GM21529 (cell line): ENCODE measurements at regions not wholly inside any gene's neighbourhood (a gene's known extent, or its start where the extent isn't known, plus 50 kb on each side); places are given as distances from the start of the nearest gene placed in this dataset.
"Not testable (repeated sequence)": the region's sequence is repeated elsewhere in the genome, so short reads cannot be mapped to it uniquely, and the experiment has no call there.

Experiments
- ATAC-seq: cut with Tn5 transposase; IDR thresholded peaks from one replicate; pipeline ENCODE4 v1.9.1; 2021; ENCODE audit not compliant: unreplicated experiment

DNA sequence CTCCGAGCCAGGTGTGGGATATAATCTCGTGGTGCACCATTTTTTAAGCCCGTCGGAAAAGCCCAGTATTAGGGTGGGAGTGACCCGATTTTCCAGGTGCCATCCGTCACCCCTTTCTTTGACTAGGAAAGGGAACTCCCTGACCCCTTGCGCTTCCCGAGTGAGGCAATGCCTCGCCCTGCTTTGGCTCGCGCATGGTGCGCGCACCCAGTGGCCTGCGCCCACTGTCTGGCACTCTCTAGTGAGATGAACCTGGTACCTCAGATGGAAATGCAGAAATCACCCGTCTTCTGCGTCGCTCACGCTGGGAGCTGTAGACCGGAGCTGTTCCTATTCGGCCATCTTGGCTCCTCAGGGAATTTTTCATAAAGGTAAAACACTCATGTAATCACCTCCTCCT, 63.9 kb downstream of the RWDD3 start:
- ATAC-seq: not testable (repeated sequence)

DNA sequence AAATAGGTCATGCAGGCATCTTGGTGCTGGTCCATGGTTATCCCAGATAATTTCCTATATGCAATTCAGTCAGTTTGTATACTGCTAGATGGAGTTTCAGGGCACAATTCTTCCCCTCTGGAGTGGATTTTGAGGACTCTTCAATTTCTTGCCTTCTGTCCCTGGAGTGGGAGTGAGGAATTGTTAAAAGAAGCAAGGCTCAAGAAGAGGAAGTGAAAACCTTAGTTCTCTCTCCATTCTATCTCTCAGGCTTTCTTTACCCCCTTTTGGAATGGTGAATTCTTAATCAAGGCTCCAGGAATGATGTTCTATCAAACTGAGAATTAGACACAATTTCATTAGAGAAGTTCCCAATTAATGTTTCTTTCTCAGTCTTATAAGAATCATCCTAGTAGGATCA, 67.1 kb downstream of the RWDD3 start:
- ATAC-seq: no peak

DNA sequence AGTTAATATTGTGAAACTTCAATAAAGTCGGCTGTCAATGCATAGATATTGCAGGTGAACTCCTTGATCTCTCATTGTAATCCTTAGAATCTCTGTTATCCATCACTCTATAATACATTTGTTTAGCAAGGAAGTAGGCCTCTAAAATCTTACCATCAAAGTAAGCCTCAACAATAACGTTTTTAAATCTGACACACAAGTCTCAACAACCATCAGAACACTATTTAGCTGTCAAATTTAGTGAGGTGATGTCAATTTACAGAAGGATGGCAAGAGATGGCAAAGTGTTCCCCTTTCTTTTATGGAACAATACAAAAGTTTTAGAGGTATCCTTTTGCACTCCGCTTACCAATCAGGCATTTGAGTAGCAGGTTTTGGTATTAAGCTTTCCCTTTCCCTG, 67.6 kb downstream of the RWDD3 start:
- no peak for ATAC-seq

DNA sequence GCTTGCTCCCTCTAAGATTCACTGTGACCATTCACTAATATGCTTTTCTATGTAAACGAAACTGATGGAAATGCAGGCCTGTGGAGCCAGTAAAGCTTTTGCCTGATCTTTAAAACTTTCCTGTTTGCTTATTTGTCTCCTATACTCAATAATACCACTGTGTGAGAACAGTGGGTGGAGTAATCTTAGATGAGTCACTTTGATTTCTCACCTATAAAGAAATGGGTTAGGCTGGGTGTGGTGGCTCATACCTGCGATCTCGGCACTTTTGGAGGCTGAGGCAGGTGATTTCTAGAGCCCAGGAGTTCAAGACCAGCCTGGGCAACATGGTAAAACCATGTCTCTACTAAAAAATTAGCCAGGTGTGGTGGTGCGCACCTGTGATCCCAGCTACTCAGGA, 70.8 kb downstream of the RWDD3 start:
- no peak for ATAC-seq

DNA sequence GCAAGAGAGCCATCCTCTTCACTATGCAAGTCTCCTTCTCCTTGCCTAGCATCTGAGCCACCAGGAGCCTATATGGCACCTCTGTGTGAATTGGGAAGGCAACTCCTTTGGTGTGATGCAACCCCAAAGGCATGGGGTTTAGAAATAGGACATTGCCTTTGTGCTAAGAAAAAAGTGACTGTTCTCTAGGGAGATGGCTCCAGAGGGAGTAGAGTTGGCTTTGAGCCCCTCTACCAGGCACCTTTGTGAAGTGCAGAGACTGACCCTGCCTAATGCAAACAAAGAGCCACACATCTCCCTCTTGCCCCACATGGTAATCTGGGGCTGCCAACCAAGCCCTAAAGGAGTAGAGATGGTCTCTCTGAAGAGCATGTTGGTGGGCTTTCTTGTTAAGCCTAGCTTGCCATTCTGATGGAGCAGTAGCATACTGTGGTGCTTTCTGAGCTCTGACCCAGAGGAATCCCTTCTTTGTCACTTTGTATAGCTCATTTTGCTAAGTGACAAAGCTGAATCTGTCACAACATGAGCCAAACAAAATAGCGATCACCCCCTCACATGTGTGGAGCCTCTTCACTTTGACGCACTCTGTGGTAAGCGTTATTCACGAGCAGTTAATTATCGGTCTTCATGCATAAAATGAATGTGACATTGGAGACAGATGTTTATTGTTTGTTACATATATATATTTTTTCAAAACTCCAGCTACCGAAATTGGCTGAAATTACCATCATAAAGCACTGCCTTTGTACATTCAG, 74.4 kb downstream of the RWDD3 start:
- no peak for ATAC-seq

DNA sequence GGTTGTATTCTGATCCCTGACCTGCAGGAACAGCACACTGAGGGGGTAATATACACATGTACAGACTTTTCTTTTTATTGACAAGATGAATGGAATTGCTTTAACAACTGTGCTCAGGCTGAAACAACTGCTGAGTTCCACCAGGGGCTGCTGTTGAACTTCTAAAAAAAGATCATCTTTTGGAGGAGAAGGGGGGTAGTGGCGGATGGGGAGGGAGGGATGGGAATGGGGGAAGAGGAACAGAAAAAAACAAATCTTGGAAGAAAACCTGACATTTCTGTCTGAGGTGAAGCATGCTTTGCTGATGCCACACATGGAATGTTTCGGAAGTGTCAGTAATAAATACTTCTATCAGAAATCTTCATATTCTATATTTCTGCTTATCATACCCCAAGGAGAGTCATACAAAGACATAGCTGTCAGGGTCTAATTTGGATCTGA, 75.0 kb downstream of the RWDD3 start:
- ATAC-seq: no peak

DNA sequence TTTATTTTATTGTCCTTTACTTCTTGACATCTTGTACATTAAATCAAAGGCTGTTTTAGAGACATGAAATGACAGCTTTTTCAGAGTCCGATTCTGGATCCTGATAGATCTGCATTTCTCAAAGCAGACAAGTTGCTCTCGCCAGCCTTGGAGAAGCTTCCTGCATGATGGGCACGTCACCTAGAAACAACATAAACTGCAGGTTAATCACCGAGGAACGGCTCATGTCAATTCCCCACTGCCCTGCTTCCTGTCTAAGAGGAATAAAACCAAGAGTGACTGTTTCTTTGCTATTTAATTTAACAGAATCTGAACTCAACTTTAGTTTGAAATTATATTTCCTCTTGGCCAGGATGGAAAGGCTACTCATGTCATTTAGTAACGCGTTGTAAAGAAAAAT, 77.0 kb downstream of the RWDD3 start:
- no peak for ATAC-seq

DNA sequence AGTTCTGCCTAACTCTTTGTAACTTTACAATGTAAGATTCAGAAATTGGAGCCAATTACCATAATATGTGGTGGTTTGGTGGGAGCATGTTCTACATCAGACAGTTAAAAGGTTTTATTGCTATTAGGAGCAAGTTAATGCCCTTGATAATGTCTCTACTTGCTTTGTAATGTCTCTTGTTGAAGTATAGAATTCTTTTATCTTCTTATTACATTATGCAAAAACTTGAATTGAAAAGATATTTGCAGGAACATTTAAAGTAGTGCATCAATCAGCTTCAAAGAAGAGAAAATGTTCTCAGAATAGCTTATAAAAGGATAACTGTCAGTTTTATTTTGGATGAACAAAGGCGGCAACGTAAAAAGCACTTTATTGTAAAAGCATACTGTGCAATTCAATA, 77.8 kb downstream of the RWDD3 start:
- no peak for ATAC-seq

DNA sequence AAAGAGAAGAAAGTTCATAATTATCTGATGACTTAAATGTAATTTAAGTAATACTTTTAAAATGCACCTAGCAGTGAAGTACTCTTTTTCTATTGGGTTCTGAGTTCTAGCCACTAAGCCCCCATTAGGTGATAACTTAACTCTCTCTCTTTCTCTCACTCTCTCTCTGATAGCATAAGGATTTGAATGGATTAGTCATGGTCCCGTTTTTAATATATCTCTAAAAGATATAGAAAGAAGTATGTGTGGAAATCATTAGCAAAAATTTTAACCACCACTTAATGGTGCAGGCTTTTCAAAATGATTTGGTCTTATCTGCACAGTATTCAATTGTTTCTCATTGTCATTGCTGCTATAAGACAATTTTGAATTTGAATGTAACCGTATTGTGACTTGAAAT, 78.2 kb downstream of the RWDD3 start:
- no peak for ATAC-seq

DNA sequence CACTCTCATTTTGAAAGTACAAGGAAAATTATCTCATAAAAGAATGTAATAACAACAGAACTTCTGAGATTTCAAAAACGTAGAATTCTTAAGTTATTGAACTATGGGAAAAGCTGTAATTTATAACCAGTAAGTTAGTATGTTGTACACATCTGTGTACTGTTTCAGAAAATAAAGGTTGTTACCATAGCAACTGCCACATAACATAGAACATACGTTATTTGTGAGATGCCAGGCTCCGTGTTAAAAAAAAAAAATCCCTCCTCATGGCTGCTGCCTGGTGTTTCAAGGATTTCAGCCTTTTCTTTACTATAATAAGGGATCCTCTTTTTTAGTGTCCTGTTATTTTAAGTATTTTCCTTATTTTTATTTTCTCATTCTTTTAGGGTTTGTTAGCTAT, 79.5 kb downstream of the RWDD3 start:
- no peak for ATAC-seq

DNA sequence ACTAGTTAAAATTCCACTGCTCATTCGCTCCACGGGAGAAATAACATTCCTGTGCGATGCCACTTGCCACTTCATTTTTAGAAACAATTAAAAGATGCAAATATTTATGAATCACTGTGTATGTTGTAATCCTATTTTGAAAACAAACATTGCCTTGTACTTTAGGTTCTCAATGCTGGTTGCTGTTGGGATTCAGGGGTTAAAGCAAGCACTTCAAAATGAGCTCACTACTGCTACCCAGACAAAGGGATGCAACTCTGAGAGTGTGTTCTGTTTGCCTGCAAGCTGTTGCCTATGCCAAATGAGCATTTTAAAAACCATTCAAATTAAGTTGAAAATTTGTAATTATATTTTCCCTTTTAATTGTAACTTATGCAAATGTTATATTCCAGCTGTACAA, 87.5 kb downstream of the RWDD3 start:
- ATAC-seq: no peak

DNA sequence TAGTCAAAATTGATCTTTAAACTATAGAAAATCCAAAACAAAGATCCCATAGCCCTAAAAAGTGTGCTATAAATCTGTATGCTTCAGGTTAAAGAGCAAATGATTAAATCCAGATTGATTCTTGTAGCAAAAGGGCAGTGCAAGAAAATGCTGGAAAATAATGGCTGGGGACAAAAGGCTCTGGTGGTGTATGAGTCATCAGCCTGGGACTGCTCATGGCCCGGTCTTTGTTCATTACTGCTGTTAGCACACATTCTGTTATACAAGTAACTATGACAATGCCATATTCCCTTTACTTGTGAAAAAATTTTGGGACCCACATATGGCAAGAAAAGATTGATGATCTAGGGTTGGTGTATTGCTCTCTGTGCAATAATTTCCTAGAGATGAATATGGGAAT, 89.1 kb downstream of the RWDD3 start:
- ATAC-seq: no peak

DNA sequence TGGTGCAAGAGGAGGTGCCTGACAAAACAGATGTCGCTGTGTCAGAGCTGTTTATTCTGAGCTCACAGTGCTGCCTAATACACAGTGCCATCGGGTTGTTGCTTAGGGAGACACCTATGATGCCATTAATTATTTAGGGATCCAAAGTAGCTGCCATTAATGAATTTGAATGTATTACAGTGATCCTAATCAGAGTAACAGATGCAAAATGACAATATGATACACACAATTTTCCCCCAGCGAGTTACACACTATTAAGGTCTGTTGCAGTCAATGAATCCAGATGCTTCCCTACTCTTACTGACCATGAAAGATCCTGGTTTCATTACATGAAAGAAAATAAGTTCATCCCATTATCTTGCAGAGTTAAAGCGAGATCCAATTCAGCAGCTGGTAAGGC, 91.3 kb downstream of the RWDD3 start:
- ATAC-seq: no peak

DNA sequence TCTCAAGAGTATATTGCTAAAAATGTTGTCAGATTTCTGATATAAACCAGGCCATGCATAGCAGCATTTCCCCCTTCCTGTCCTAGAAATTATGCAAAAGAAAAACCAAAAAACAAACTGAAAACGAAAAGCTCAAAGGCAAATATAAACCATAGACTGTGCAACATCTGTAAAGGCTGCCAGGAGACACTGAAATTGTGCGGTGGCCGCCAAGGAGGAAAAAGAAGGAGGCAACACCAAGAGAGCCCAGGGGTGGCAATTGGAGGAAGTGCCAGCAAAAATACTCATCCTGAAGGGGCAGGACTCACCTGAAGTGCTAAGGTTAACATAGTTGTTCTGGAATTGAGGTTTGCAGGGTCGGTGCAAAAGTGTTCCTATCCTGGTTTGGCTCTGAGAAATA, 92.0 kb downstream of the RWDD3 start:
- no peak for ATAC-seq

DNA sequence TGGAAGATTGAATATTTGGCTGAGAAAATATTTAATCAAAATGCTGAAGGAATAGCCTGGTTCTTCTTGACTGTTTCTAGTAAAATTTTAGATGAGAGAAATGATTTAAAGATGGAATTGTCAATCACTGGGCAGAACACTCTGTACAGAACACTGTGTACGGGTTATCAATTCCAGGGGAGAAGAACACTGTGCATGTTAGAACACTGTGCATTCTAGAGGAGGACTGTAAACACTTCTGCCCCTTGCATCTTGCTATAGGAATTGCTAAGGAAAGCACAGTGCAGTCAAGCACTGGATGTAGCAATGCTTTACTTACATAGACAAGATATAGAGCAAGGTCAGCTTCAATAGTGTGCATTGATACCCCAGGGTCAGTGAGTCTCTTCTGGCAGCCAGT, 98.7 kb downstream of the RWDD3 start:
- no peak for ATAC-seq

DNA sequence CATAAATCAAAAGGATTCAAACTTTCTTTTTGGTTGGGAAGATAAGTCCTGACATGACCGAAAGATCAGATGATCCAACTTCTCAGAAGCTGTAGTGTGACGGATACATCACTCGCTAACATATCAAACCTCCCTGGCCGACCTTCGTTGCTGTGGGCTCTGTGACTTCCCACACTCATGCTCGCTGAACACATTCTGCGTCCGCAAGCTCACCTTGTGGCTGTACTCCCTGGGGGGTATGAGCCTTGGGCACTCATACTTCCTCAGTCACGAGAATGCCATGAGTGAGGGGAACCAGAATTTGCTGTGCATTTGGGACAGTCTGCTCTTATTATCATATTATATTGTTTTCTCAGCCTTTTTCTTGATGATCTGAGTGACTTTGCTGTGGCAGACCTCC, 105.4 kb downstream of the RWDD3 start:
- no peak for ATAC-seq

DNA sequence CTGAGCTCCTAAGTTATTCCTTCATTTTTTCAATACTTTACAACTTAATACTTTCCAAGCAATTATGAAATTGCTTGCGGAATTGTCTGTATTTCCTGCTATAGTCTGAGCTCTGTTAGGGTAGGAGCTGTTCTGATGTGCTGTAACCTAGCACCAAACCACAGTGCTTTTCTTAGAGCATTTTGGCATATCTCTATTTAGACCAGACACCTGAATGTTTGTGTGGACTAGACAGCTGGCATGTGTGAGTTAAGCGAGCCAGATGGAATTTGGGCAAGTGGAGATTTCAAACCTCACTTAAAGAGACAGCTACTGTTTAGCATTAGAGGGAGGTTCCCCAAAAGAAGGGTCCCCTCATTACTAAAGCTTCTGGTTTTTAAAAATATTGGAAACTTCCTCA, 106.1 kb downstream of the RWDD3 start:
- ATAC-seq: no peak

DNA sequence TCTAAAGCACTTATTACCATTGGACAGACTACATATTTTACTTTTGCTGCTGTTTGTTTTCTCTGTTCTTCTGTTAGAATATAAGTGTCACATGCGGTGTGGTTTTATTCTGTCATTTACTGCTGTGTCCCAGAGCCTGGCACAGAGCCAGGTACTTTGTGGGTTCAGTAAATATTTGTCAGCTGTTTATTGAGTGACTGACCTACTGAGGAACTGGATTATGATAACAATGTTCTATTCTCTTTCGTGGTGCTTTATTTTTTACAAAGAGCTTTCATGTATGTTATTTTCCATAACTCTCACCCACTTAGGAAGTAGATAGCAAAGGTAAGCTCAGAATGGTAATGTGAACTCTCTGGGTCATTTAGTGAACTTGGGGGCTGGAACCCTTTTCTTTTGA, 118.8 kb downstream of the RWDD3 start:
- ATAC-seq: no peak

DNA sequence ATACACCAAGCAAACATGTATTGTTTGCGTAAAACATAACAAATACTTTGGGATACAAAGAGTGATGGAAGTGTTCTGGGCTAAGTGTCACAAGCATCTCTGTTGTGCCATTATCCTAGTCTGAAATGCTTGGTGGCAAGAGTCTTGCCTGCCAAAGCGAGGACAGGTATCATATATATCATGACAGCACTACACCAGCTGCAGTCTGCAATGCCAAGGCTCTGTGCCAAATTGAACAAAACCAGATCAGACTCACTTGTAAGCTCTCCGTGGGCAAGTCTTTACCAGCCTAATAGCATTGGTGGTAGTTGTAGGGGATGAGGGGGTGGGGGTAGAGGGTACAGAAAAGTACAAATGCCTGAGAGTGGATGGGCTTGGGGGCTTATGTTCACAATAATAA, 119.2 kb downstream of the RWDD3 start:
- ATAC-seq: no peak

DNA sequence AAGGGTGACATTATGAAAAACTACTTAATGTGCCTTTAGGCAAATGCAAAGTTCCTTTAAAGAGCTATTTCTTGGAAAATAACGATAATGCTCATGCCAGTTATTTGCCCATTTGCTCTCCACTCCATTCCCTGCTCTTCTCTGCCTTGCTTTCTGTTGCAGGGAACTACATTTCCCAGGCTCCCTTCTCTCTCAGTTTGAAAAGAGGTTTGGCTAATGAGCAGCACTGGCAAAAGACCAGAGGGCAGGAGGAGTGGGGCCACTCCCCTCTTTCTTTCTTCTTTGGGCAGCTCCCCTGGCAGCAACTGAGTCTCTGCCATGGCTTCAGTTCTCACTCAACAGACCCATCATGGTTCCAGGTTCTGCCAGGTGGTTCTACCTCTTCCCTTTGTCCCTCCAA, 130.5 kb downstream of the RWDD3 start:
- no peak for ATAC-seq

DNA sequence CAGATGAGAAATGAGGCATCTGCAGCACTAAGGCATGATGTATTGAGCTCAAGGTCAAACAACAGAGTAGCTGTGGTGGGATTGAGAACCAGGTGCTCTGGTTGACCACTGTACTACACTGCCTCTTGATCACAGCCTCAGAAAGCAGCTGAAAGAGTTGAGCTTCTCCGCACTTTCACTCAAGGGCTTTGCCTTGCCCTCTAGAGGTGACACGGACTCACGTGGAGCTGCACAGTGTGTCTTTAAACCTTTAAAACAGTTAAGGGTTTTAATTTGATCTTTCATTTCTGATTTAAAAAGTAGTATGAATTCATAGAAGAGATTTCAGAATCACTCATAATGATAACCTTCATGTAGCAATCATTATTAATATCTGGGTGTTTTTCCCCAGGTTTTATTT, 132.5 kb downstream of the RWDD3 start:
- no peak for ATAC-seq

DNA sequence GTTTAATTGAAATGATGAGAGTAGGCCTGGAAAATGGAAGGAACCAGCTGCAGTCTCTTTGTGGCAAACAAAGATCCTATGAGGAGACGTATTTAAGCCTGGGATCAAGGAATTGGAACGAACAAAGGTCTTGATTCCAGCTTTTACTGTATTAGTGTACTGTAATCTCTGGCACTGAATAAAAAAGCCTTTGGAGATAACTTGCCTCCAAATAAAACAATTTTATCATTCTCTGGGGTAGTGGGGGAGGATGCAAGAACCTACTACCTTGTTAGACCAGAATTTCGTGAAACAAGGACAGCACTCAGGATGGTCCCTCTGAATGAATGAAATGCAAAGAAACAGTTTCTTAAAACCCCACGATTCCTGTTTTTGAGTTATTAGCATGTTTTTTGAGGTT, 134.2 kb downstream of the RWDD3 start:
- ATAC-seq: no peak

DNA sequence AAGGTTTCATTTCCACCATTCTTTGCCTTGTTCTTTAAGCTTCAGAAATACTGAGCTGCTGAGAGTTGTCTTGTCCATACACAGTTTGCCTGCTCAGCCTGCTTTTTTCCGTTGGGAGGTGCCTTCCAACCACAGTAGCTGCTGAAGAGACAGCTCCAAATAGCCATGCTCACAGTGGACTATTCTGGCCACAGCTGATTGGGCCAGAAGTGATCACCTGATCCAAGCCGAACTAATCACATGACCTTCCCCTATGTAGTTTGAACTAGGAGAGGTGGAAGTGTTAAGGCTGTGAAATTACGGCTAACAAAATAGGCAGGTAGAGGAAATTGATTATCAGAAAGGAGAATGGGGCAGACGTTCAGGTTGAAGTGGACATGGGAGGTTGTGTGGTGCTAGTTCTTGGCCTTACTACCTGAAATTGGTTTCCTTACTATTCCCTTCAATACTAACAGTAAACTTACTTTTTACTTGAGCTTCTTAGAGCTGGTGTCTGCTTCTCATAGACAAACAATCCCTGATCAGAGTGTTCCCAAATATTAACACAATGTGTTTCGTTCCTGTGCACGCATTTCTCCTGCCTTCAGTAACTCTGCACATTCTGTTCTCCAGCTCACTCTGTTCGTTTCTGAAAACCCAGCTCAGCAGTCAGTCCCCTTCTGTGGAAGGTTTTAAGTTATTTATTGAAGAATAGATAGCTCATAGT, 136.1 kb downstream of the RWDD3 start:
- no peak for ATAC-seq
